Activated T-cell treated with anti-CD3 and anti-CD28 coated beads, Interleukin-2, amount 50 U/mL, for 72 hours (primary cell): ENCODE measurements at regions not wholly inside any gene's neighbourhood (a gene's known extent, or its start where the extent isn't known, plus 50 kb on each side); places are given as distances from the start of the nearest gene placed in this dataset.
"Not testable (repeated sequence)": the region's sequence is repeated elsewhere in the genome, so short reads cannot be mapped to it uniquely, and the experiment has no call there.

Experiments used
- ATAC-seq, 2 donors: fragments of 150-1000 bp; cut with Tn5 transposase; replicated peaks in 1 of 2; 2 replicates each; pipeline ENCODE4 v1.10.0; 2021; ENCODE audit warnings: moderate library complexity in 2 of 2, mild to moderate bottlenecking in 1 of 2
- DNase-seq, 2 donors: peaks; one replicate each; pipeline ENCODE4 v3.0.0; 2021 to 2022; ENCODE audit warnings: mixed read lengths in 1 of 2
- H3K27ac Mint-ChIP-seq: one replicate; pipeline ENCODE4 v1.8.0; 2022; ENCODE audit warnings: mild to moderate bottlenecking, moderate library complexity, mixed read lengths
- H3K27me3 Mint-ChIP-seq: one replicate; pipeline ENCODE4 v1.8.0; 2022; ENCODE audit warnings: low read depth, mixed read lengths
- H3K36me3 Mint-ChIP-seq, 2 donors: one replicate each; pipeline ENCODE4 v1.8.0; 2022; ENCODE audit warnings: mixed read lengths in 2 of 2, mild to moderate bottlenecking in 1 of 2; ENCODE audit not compliant: insufficient read depth in 2 of 2
- H3K4me1 Mint-ChIP-seq: one replicate; pipeline ENCODE4 v1.8.0; 2022; ENCODE audit warnings: low read depth, mixed read lengths
- H3K4me3 Mint-ChIP-seq, 2 donors: one replicate each; pipeline ENCODE4 v1.8.0; 2022; ENCODE audit warnings: mild to moderate bottlenecking in 2 of 2, mixed read lengths in 2 of 2, moderate library complexity in 2 of 2
- H3K9me3 Mint-ChIP-seq, 2 donors: one replicate each; pipeline ENCODE4 v1.8.0; 2022; ENCODE audit warnings: mixed read lengths in 2 of 2

DNA sequence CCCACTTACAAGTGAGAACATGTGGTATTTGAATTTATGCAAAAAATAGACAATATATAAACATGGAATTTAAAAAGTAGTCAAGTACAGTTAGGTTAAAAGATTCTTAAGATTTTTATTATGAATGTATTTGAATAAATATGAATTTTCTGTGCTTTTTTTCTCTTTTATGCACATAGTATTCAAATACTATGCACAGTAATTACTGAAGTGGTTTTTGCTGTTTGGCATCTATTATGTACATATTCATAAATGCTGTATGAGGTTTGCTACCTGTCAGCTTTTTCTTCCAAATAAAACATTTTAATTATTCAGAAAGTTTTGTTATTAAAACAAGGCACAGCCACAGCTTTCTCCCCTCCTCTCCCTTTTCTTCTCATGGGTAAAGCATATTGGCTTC, 1272.7 kb downstream of the NSUN3 start:
- H3K36me3 Mint-ChIP-seq, result no peaks in the 10 kb centered on the region
- no peak for DNase-seq

DNA sequence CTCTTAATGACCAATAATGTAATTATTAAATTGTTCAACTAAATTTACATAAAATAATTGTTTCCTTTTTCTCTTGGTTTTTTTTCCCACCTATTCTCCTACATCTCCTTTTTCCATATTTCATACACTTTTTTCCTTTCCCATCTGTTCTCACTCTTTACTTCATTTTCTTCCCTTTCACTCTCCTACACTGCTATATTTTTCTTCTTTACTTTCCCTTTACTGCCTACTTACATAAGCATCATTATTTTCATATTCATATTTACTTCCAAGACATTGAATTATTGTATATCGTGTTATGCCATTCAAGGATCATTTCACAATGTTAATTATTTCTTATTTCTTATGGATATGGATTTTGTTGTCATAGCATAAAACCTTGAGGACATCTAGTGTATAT, 1275.6 kb downstream of the NSUN3 start:
- no peak overlapping the region for H3K27ac Mint-ChIP-seq
- ATAC-seq (no peak), DNase-seq (no peak)
- H3K4me1 Mint-ChIP-seq, result no peaks in the 10 kb centered on the region
- no peaks in the 10 kb centered on the region for H3K36me3 Mint-ChIP-seq
- peaks cover 2 to 9% of the 10 kb centered on the region in 2 donors for H3K9me3 Mint-ChIP-seq
- no peaks in the 10 kb centered on the region for H3K27me3 Mint-ChIP-seq
- H3K4me3 Mint-ChIP-seq, result no peak overlapping the region

More for the DNA sequence above, 1272.7 kb downstream of the NSUN3 start:
- Mint-ChIP-seq H3K4me3 (no peak overlapping the region), H3K27me3 (no peaks in the 10 kb centered on the region), H3K4me1 (no peaks in the 10 kb centered on the region), H3K27ac (no peak overlapping the region), H3K9me3 (peaks cover 2 to 8% of the 10 kb centered on the region in 2 donors)
- no peak for ATAC-seq

DNA sequence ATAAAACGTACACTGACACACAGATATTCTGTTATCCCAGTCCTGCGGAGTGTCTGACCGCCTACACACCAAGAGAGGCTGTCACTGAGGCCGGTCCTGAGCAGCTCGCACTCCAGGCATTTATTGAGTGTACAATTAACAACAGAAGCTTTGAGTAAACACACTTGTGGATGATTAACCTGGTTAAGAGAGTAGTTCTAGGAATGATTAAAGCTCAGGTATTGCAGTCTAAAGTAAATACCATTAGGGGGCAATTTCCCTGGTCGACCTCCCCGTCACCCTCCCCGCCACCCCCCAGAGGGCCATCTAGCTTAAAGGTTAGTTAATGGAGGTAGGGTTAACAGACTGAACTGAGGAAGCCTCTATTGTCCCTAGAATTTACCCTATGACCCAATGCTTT, 1278.5 kb downstream of the NSUN3 start:
- H3K36me3 Mint-ChIP-seq, result no peaks in the 10 kb centered on the region
- DNase-seq (no peak), ATAC-seq (no peak)
- H3K27me3 Mint-ChIP-seq, result no peaks in the 10 kb centered on the region
- peaks cover 4 to 8% of the 10 kb centered on the region in 2 donors for H3K9me3 Mint-ChIP-seq
- H3K4me3 Mint-ChIP-seq, result no peak overlapping the region
- H3K27ac Mint-ChIP-seq, result no peak overlapping the region
- no peaks in the 10 kb centered on the region for H3K4me1 Mint-ChIP-seq

DNA sequence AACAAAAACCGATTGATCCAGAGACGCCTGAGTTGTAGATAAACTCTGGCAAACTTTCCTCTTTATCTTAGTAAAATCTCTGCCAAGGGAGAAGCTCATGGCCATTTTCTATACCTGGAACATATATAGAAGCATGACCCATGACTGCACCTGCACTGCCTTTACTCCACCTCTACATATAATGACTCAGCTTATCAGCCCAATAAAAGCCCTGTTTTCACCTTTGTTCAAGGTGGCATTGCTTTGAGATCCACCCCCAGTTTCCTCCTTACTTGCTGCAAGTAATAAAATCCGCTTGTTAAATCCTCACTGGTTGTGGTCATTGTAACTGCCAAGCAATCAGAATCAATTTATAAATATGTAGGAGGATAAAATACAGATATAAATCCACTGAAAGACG, 1280.4 kb downstream of the NSUN3 start:
- Mint-ChIP-seq H3K9me3 (peaks cover 4 to 8% of the 10 kb centered on the region in 2 donors), H3K27me3 (no peaks in the 10 kb centered on the region), H3K4me1 (no peaks in the 10 kb centered on the region), H3K27ac (no peak overlapping the region), H3K36me3 (no peaks in the 10 kb centered on the region), H3K4me3 (no peak overlapping the region)
- ATAC-seq, result no peak
- DNase-seq, result no peak

DNA sequence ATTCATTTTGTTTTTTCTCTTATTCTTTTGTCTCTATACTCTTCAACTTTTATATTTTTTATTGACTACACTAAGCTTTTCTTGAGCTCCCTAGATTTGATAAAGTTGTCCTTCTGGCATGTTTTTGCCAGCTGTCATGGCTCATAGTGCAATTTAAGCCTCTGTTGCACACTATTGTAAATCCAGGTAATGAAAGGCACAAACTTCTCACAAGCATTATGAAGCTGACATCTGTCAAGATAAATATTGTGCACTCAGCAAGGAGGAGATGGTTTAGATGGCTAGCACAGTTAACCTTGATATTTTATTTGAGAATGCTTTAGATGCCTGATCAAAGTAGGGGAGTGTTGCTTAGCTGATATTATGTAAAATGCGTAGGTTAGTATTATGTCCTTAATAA, 1280.9 kb downstream of the NSUN3 start:
- no peak for ATAC-seq
- H3K27me3 Mint-ChIP-seq, result no peaks in the 10 kb centered on the region
- no peak for DNase-seq
- H3K9me3 Mint-ChIP-seq, result peaks cover 4 to 6% of the 10 kb centered on the region in 2 donors
- no peaks in the 10 kb centered on the region for H3K36me3 Mint-ChIP-seq
- H3K27ac Mint-ChIP-seq, result no peak overlapping the region
- H3K4me3 Mint-ChIP-seq, result no peak overlapping the region
- H3K4me1 Mint-ChIP-seq, result no peaks in the 10 kb centered on the region

DNA sequence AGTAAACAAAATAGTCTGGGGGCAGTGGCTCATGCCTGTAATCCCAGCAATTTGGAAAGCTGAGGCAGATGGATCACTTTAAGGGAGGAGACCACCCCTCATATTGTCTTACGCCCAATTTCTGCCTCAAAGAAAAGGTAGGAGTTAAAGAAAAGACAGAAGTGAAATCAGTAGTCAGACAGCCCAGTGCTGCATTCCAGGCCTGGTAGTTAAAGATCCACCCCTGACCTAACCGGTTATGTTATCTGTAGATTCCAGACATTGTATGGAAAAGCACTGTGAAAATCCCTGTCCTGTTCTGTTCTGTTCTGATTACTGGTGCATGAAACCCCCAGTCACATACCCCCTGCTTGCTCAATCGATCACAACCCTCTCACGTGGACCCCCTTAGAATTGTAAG, 1285.1 kb downstream of the NSUN3 start:
- H3K4me1 Mint-ChIP-seq, H3K4me3 Mint-ChIP-seq, H3K27me3 Mint-ChIP-seq: not testable (repeated sequence)

DNA sequence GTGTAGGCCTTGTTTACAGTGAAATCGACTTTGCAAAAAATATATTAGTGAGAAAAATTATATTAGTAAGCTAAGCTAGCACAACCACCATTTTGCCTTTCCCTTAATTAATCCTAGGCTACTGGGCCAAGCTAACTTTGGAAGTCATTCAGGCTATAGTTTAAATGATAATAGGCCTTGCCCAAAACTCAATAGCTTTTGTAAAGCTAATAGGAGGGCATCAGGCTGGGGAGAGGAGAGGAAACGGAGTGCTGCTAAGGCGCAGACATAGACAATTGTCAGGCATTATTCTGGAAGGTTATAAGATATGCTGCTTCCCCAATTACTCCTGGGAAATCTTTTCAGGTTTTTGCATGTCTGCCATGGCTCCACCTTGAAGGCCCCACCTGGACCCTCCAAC, 1286.0 kb downstream of the NSUN3 start:
- Mint-ChIP-seq H3K4me3 (no peak overlapping the region), H3K27me3 (no peaks in the 10 kb centered on the region), H3K27ac (no peak overlapping the region), H3K36me3 (no peaks in the 10 kb centered on the region), H3K4me1 (no peaks in the 10 kb centered on the region), H3K9me3 (peaks cover 0 to 4% of the 10 kb centered on the region in 2 donors)
- DNase-seq (no peak), ATAC-seq (no peak)

More for the DNA sequence above, 1285.1 kb downstream of the NSUN3 start:
- DNase-seq, H3K9me3 Mint-ChIP-seq, ATAC-seq, H3K36me3 Mint-ChIP-seq, H3K27ac Mint-ChIP-seq: not testable (repeated sequence)

DNA sequence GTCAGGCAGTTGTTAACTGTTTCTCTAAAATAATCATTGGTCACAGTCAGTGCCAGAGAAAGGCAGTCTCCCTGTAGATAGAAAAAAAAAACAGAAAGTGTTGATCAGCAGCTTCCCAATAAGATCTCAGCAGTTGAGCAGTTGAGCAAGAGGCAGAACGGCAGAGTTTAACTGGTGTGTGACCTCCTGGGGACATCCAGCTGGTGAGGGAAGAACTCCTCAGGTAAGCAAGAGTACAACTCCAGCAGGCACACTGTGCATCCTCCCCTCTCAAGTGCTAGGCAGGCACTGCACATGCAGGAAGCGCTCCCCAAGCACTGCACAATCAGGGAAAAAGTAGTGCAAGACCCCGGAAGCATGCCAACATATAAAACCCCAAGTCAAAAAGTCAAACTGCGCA, 1287.2 kb downstream of the NSUN3 start:
- Mint-ChIP-seq H3K27ac (no peak overlapping the region), H3K9me3 (peaks cover 0 to 3% of the 10 kb centered on the region in 2 donors), H3K36me3 (no peaks in the 10 kb centered on the region), H3K4me1 (no peaks in the 10 kb centered on the region), H3K4me3 (no peak overlapping the region), H3K27me3 (no peaks in the 10 kb centered on the region)
- no peak for DNase-seq
- no peak for ATAC-seq

DNA sequence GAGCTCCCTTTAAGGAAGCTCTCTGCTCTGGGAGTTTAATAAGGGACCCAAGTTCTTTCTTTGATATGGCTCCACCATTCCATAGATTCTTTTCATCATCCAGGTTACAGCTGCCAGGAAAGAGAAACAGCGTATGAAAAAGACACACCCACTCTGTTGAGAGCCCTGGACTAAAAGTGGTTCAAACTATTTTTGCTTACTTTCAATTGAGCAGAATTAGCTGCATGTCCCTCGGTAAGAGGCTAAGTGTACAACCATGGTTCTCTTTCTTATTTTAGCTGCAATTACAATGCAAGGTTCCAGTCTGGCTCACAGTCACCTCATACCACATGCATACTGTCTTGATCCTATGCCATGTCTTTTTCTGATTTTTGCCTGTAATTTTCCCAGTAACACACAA, 1288.3 kb downstream of the NSUN3 start:
- Mint-ChIP-seq H3K27ac (no peak overlapping the region), H3K27me3 (no peaks in the 10 kb centered on the region), H3K4me3 (no peak overlapping the region), H3K9me3 (peaks cover 0 to 3% of the 10 kb centered on the region in 2 donors), H3K36me3 (no peaks in the 10 kb centered on the region), H3K4me1 (no peaks in the 10 kb centered on the region)
- DNase-seq (no peak), ATAC-seq (no peak)

DNA sequence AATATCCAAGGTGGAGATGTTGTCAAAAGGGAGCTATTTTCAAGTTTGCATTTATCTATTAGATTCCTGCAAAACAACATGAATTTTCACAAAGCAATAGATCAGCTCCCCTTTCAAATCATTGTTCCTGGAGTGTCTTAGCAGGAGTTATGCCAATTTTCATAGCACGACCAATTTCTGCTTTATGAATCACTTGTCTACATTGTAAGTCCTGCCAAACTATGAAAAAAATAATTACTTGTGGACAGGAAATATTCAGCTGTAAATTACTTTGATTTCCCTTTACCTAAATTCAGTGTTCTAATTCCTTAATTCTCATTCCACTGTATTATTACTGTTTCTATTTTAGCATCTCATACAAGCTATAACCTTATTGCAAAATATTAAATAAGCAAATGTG, 1289.6 kb downstream of the NSUN3 start:
- no peaks in the 10 kb centered on the region for H3K4me1 Mint-ChIP-seq
- H3K27me3 Mint-ChIP-seq, result no peaks in the 10 kb centered on the region
- H3K9me3 Mint-ChIP-seq, result peaks cover 2 to 3% of the 10 kb centered on the region in 2 donors
- no peaks in the 10 kb centered on the region for H3K36me3 Mint-ChIP-seq
- ATAC-seq, result no peak
- no peak overlapping the region for H3K27ac Mint-ChIP-seq
- no peak overlapping the region for H3K4me3 Mint-ChIP-seq
- no peak for DNase-seq

DNA sequence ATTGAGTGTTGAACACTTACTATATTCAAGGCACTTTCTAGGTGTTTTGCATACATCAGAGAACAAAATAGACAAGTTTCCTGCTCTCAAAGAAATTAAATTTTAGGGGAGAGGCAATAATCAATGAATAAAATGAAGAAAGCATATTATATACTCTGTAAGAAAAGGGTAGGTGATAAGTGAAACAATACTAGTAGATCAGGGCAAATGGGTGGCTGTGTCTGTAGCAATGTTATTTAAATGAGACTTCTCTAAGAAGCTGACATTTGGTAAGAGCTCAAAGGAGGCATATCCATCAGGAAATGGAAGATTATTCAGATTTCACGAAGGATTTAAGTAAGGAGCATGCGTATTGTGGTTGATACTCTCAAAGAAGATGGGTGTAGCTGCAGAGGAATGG, 1291.6 kb downstream of the NSUN3 start:
- ATAC-seq (no peak), DNase-seq (no peak)
- Mint-ChIP-seq H3K4me1 (no peaks in the 10 kb centered on the region), H3K27me3 (no peaks in the 10 kb centered on the region), H3K4me3 (no peak overlapping the region), H3K9me3 (peaks cover 2 to 3% of the 10 kb centered on the region in 2 donors), H3K27ac (no peak overlapping the region), H3K36me3 (no peaks in the 10 kb centered on the region)

DNA sequence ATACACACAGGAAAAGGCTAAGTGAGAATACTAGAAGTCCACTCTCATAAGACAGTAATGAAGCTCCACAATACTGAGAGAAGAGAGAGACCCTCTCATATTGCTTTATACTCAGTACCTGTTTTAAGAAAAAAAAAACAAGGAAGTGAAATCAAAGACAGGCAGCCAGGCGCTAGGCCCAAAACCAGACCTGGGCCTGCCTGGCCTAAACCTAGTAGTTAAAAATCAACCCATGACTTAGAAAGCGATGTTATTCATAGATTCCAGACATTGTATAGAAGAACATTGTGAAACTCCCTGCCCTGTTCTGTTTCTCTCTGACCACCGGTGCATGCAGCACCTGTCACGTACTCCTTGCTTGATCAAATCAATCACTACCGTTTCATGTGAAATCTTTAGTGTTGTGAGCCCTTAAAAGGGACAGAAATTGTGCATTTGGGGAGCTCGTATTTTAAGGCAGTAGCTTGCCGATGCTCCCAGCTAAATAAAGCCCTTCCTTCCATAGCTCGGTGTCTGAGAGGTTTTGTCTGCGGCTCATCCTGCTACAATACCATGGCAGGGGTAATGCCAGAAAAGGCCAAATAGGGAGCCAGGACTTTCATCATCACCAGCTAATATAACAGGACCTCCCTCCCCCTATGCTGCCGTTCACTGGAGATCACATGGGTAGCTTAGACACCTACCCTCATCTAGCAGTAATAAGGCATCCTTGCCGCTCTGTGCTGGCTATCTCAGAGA, 1294.1 kb downstream of the NSUN3 start:
- no peak overlapping the region for H3K27ac Mint-ChIP-seq
- peaks cover 0 to 2% of the 10 kb centered on the region in 2 donors for H3K36me3 Mint-ChIP-seq
- H3K27me3 Mint-ChIP-seq, result no peaks in the 10 kb centered on the region
- H3K9me3 Mint-ChIP-seq, result peaks cover 0 to 2% of the 10 kb centered on the region in 2 donors
- ATAC-seq (no peak), DNase-seq (no peak)
- no peaks in the 10 kb centered on the region for H3K4me1 Mint-ChIP-seq
- no peak overlapping the region for H3K4me3 Mint-ChIP-seq

DNA sequence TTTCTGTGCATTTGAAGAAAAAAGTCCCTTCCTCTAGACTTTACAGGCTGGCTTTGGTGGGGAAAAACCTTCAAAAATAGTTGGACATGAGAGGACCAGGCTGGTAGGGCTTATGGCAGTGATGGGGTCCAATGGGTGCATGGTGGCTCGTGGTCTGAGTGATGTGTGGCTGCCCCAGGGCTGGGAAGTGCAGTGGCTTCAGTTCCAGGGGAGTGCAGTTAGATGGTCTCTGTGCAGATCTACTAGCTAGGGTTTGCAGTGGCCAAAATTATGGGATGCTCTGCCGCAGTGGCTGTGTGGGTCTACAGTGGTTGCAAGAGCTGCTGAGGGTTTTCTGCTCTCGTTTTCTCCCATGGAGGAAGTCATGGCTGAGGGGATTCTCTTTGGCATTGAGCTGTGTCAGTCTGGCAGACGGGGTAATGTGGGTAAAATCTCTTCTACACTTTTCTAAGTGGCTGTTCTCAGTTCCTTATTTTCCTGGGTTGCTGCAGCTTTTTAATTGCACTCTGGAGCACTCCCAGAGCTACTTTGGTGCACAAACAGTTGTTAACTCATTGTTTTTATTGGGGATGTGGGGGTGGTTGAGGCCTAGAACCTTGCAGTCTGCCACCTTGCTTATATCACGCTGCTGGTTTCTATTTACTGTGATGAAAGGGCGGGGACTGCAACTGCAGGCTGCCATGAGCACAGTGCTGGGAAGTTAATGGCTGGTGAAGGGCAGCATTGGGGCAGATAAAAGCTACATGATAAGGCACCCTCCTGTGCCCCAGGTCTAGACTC, 1324.6 kb downstream of the NSUN3 start:
- no peak overlapping the region for H3K27ac Mint-ChIP-seq

More for the DNA sequence above, 1324.6 kb downstream of the NSUN3 start:
- Mint-ChIP-seq H3K9me3 (peaks cover 4 to 7% of the 10 kb centered on the region in 2 donors), H3K36me3 (no peaks in the 10 kb centered on the region), H3K4me1 (no peaks in the 10 kb centered on the region), H3K4me3 (no peak overlapping the region), H3K27me3 (no peaks in the 10 kb centered on the region)
- ATAC-seq (no peak), DNase-seq (no peak)
